Erythroblast (primary cell): ENCODE measurements at regions not wholly inside any gene's neighbourhood (a gene's known extent, or its start where the extent isn't known, plus 50 kb on each side); places are given as distances from the start of the nearest gene placed in this dataset.

ENCODE experiments used
- GATA1 ChIP-seq: IDR thresholded peaks from 2 replicates; pipeline ENCODE4 v1.6.1; 2011; ENCODE audit warnings: low read depth, mild to moderate bottlenecking, control low read depth, low read length, moderate library complexity
- POLR2A ChIP-seq: IDR thresholded peaks from 2 replicates; pipeline ENCODE4 v1.6.1; 2011; ENCODE audit warnings: mild to moderate bottlenecking, low read length

DNA sequence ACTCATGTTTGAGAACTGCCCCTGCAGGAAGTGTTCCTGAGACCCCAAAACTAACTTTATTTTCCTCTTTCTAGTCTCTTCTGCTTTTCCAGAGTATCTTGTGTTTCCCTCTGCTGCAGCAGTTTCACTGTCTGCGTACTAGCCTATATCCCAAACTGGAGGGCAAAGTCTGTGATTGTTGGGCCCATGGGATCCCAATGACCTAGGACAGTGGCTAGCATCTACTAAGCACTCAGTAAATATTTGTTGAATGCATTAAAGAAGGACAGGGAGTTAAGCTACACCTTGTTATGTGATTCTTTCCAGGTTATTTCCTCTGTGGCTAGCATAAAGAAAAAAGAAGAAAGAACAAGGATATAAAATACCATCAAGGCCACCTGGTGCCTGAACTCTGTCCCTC lies 210.6 kb upstream of the PHYHIPL start:
- TF ChIP-seq POLR2A (no peak), GATA1 (no peak)
